ENCODE measurements at regions not wholly inside any gene's neighbourhood (a gene's known extent, or its start where the extent isn't known, plus 50 kb on each side); places are given as distances from the start of the nearest gene placed in this dataset.

DNA sequence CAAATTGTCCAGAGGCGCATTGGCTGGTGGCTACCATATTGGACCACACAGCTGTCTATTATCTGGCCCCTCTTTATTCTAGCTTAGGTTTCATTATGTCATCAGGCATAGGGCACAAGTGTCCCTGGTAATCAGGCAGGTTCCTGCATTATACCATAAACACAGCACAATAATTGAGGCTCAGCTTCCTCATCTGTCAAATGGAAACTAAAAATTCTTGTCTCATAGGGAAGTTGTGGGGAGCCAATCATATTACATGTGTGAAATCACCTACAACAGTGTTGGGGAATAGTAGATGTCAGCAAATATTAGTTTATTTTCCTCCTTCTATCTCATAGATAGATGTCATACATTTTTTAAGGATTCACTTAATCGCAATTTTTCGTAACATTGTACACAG is 231.0 kb upstream of the SORL1-AS1 start:
- H3K9ac ChIP-seq (ENCODE audit: low read length), result no peak overlapping the region
- no peak overlapping the region for H3K4me3 ChIP-seq (ENCODE audit: low read length)
- H3K36me3 ChIP-seq (ENCODE audit: control insufficient read depth, insufficient read depth, low read length), result no peaks in the 10 kb centered on the region
- H3K27me3 ChIP-seq (ENCODE audit: control insufficient read depth, insufficient read depth, low read length), result no peaks in the 10 kb centered on the region
- H3K4me1 ChIP-seq (ENCODE audit: control insufficient read depth, insufficient read depth, low read length), result no peaks in the 10 kb centered on the region
- no peaks in the 10 kb centered on the region for H3K9me3 ChIP-seq (ENCODE audit: control insufficient read depth, low read length)

All from mucosa of stomach (tissue), 1 donor.